Stimulated activated naive CD4-positive, alpha-beta T cell (primary cell): ENCODE measurements at regions not wholly inside any gene's neighbourhood (a gene's known extent, or its start where the extent isn't known, plus 50 kb on each side); places are given as distances from the start of the nearest gene placed in this dataset.
"Not testable (repeated sequence)": the region's sequence is repeated elsewhere in the genome, so short reads cannot be mapped to it uniquely, and the experiment has no call there.

Source experiments
- DNase-seq, 6 experiments: peaks; one replicate each; lab custom pipeline; 2025; lab: John Stamatoyannopoulos, UW

DNA sequence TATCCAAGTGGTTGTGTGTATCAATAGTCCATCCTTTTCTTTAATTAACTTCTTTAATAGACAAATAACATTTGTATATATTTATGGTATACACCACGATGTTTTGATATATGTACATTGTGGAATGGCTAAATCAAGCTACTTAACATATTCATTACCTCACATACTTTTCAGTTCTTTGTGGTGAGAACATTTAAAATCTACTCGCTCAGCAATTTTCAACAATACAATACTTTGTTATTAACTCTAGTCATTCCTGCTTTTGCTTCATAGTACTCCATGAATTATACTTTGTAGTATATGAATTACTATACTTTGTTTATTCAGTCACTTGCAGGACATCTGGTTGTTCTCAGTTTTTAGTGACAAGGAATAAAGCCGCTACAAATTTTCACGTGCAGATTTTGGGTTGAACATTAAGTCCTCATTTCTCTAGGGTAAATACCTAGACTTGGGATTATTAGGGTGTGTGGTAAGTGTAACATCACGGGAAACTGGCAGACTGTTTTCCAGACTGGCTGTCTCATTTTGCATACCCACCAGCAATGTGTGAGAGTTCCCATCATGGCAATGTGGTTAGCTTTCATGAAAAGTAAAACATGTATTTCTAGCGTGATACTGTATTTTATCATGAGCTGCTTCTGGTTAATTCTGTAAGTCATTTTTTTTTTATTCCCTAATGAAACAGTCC, 354.4 kb upstream of the WWC1 start:
- DNase-seq, result no peak

DNA sequence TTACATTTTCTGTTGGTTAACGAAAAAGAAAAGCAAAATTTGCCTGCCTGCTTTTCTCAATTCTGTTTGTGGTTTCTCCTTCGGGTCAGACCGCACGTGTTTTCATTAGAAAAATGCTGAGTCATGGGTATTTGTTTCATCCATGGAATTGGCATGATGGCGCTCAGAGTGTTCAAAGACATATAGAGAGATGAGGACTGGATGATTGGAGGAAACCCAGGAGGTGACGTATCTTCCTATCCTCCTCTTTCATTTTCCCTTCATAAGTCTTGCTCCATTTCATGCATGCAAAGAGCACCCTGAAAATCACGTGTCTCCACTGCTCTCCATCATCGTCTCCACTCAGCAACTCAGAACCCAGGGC, 353.8 kb upstream of the WWC1 start:
- no peak for DNase-seq

DNA sequence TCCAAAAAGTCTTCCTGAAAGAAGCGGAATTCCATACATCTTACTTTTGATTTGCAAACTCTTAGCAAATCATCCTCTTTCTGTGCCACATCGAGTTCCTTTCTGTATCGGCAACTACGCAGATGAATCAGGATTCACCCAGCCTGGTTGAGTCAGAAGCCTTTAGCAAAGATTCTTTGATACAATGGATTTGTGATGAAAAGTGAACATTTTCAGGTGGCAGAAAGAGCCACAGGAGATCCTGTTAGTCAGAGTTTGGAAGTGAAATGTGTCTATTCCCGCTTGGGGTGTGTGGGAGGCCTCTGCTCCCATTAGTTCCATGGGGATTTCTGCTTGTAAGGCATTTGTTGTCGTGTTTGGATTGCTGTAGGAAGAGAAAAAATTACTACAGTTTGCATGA, 351.8 kb upstream of the WWC1 start:
- DNase-seq, result no peak

DNA sequence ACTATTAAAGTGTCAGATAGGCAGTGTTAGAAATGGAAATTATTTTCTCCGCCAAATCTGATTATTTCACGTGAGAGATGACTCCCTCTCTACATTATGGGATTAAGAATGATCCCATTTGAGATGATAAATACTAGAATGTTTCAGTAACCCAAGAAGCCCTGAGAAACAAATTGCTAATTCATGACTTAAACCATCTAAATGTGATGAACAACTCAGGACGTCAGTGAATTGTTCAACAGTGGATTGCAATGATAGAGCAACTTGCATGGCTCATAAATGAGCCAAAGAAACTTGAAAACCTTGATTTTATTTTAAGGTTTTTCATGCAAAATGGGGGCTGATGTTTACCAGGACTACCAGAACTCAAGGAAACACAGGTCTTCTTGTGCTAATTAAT, 350.5 kb upstream of the WWC1 start:
- DNase-seq, result no peak

- not testable (repeated sequence) for DNase-seq
Observed at GRCh38 chr5:167941556-167941955, 349.9 kb upstream of the WWC1 start.

DNA sequence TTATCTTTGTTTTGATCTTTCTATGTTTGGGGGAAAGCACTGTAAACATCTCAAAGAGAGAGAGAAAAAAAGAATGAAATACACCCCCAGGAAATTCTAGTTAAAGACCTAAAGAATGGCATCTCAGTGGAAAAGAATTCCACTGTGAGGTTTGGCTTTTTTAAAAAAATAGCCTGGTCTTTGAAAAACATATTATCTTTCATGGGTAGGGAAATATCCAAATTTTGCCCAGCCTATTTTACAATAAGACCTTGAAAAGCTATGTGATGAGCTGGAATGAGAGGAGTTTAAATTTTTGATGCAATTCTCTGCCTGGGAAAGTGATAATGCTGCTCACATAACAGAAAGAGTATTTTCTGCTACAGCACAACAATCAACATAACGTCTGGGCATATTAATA, 348.1 kb upstream of the WWC1 start:
- DNase-seq, result no peak

DNA sequence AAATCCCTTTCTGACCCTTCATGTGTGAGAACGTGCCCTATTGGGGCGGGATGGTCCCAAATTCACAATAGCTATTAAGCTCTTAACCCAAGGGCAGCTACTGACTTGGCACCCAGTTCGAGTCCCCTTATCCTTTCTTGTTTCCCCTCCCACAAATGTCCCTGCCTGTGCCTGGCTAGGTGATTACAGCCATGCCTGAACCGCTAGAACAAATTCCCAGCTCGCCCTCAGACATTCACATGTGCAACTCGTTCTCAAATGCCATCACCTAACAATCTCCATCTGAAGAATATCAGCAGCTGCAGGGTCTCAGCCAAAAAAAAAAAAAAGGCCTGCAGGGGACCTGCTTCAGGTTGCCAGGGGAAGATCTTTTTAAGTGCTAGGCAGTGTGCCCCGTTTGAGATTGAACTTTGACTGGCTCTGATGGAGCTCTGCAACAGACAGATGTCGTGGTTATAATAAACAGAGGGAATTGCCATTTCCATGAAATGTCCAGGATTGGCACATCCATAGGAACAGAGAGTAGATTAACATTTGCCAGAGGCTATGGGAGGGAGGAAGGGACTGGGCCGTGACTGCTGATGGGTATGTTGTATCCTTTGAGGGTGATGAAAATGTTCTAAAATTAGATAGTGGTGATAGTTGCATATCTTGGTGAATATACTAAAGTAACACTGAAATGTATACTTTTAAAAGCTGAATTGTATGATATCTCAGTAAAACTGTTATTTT, 347.2 kb upstream of the WWC1 start:
- DNase-seq, result no peak

DNA sequence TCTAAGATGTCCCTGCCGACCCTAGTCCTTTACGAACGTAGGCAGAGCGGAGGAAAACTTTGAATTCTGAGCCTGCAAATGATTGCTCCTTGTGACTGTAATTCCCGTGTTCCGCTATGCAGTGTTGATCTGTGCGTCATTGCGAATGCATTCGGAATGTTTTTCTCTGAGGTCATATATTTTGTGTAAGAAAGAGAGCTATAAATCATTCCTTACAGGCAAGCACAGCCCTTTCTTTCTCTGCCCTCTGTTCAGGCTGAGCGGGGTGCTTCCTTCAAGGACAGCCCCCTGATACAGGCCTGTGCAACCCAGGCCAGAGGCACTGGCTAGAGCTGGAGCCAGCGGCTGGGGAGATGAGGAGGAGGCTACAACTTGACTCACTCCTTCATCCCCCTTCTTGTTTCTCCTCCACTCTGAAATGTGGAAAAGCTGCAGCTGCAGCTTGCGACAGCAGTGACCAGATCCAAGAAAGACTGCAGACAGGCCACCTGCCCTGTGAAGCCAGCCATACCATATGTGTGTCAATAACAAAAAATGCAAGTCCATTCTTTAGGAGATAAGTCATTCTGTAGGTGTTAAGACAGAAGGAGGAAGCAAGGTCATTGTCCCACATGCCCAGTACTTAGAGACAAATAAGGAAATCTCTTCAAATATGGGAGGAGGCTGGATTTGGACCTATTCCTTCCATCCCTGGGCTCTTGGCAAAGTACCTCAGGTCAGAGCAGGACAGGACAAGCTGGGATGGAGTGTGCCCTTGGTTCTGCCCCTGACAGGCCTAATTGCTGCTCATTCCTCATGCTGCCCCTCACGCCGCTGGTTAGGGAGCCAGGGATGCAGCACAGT, 345.7 kb upstream of the WWC1 start:
- DNase-seq, result no peak

GRCh38 chr5:167947306-167947705, 344.1 kb upstream of the WWC1 start:
- DNase-seq, result no peak

DNA sequence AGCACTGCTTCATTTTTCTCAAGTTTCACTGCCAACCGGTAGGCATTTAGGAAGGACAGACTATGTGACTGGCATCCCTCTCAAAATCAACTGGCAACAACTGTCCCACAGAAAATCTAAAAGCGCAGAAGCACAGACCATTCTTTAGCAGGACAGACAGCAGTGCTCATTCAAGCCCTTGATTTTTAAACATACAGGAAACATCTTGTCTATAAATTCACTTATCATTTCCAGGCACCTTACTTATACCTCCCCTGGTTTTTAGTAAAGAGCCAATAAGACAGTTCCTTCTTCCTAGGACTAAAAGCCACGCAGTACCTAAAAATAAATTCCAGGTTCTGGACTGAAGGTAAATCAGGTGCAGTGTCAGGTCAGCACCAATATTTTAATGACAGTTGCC, 343.2 kb upstream of the WWC1 start:
- DNase-seq, result no peak

GRCh38 chr5:167949435-167949834, 342.0 kb upstream of the WWC1 start:
- DNase-seq, result no peak

DNA sequence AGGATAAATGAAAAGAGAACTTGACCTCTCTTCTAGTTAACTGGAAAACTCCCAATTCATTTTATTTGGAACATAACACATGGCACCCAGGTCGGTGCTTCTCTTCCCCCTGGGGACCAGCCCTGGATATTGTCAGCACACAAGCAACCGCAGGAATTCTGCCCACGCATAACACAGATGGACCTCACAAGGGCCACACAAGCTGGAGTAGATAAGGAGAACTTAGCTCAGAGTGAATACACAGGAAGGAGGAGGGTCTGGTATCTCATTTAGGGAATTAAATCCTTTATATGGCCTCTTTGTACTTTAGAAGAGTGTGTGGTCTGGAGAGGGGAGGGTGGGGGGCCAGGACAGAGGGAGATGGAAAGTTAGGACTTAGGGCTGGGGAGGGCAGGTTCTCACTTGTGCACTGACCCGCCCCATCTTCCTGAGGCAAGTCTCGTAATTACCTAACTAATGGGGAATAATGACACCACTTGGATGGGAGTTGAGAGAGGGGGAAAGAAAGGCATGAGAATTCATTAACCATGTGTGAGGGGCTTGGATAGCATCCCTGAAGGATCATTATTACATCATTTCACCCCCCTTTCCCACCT, 341.2 kb upstream of the WWC1 start:
- no peak for DNase-seq

DNA sequence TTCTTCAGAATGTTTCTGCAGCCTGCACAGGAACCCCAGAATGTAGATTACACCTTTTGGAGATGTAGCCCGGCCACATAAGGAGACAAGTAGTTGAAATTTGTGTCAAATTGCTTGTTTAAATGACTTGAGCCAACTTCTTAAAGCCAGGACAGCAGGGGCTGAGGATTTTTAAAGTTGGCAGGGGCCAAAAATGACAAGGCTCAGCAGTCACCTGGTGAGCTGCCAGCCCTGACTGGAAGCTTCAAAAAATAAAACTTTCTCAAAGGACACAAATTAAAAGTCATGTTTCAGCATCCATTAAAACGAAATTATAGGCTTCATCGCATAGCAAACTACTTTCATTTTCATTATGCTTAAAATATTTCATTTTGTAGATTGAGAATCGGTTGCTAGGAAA, 340.3 kb upstream of the WWC1 start:
- no peak for DNase-seq

GRCh38 chr5:167952278-167952995, 339.0 kb upstream of the WWC1 start:
- DNase-seq, result no peak

GRCh38 chr5:167953151-167953798, 338.2 kb upstream of the WWC1 start:
- DNase-seq, result no peak

- DNase-seq, result no peak
Observed at GRCh38 chr5:167961731-167962130, 329.7 kb upstream of the WWC1 start.

- no peak for DNase-seq
Observed at GRCh38 chr5:167964529-167964928, 326.9 kb upstream of the WWC1 start.

- no peak for DNase-seq
Observed at GRCh38 chr5:167965710-167966109, 325.7 kb upstream of the WWC1 start.

DNA sequence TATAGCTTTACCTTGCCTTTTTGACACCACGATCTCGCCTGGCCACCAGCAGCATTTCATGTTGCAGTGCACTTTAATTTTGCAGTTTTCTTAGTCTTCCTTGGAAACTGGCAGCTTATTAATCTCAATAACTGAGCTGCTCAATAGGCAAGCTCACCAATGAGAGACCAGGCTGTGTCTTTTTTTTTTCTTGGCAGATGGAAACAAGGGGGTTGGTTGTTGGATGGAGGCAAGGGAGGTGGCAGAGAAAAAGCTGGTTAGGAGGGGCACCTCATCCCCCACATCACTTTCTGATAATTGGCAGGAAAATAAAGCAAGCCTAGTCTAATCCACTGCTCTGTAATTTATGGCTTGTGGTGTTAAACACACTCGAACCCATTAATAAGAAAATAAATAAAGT, 324.5 kb upstream of the WWC1 start:
- DNase-seq, result no peak

DNA sequence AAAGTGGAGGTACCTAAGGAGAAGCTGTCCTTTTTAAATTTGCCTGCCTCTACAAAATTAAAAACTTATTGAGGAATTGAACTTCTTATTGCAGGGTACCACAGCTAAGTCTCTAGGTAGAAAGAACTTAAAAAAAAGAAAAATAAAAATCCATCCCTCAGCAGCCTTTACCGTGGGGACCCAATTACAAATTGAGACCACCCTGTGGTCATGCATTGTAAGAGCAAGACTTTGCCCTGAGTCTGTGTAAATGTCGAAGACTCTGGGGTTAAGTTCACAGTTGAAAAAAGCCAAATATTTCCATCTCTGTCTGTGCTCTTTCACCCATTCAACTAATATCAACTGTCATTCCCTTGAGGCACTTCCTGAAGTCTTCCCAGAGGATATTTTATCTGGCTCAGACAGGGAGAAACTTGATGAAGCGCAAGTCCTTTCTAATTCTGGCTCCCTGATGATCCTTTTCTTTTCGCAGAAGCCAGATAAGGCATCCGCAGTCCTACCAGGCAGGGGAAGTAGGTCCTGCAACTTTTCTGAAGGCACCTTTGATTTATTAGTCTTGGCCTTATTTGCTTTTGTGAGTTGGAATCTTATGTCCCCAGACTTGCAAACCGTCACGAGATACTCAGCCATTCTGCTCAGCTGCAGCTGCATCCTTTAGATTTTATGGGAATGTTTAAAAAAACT, 323.8 kb upstream of the WWC1 start:
- DNase-seq, result no peak

DNA sequence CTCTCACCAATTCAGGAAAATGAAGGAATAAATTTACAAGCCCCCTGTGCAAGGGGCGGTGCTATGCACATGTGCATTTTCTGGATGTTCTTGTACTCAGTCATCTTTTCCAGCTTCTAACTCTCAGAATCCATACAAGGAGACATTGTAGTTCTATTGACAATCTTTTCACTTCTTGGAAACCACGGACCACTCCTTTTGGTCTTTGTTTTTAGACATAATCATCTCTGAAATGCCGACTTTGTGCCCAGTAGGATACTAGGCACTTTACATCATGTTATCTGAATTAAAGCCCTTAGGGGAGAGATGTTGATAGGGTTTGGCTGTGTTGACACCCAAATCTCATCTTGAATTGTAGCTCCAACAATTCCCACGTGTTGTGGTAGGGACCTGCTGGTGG, 322.6 kb upstream of the WWC1 start:
- DNase-seq, result no peak
